Calu3 (cell line): ENCODE measurements at regions not wholly inside any gene's neighbourhood (a gene's known extent, or its start where the extent isn't known, plus 50 kb on each side); places are given as distances from the start of the nearest gene placed in this dataset.

Experiments used
- BruUV-seq: library from RNA; stranded (reverse); fragments of 400-500 nt; replicated peaks from 2 replicates; lab custom pipeline; 2021; lab: Mats Ljungman, UMichigan
- CTCF ChIA-PET: fragments of 300-600 bp; sonication (Branson Sonifier 250); formaldehyde crosslinking; loops from one replicate; lab custom pipeline; 2022; ENCODE audit warnings: antibody characterized with exemption; lab: Charles Lee
- DNase-seq: peaks from one replicate; pipeline ENCODE4 v3.0.0; 2022
- H3K27ac Mint-ChIP-seq: one replicate; pipeline ENCODE4 v1.8.0; 2022; ENCODE audit warnings: mixed read lengths; ENCODE audit not compliant: unreplicated experiment
- H3K27me3 Mint-ChIP-seq: one replicate; pipeline ENCODE4 v1.8.0; 2022; ENCODE audit warnings: mixed read lengths; ENCODE audit not compliant: unreplicated experiment
- H3K36me3 Mint-ChIP-seq: one replicate; pipeline ENCODE4 v1.8.0; 2022; ENCODE audit warnings: mild to moderate bottlenecking, moderate library complexity, mixed read lengths; ENCODE audit not compliant: insufficient read depth, unreplicated experiment
- H3K4me1 Mint-ChIP-seq: one replicate; pipeline ENCODE4 v1.8.0; 2022; ENCODE audit warnings: mild to moderate bottlenecking, low read depth, mixed read lengths; ENCODE audit not compliant: unreplicated experiment
- H3K4me3 Mint-ChIP-seq: one replicate; pipeline ENCODE4 v1.8.0; 2022; ENCODE audit warnings: mild to moderate bottlenecking, low read depth, moderate library complexity, mixed read lengths; ENCODE audit not compliant: unreplicated experiment
- H3K9me3 Mint-ChIP-seq: one replicate; pipeline ENCODE4 v1.8.0; 2022; ENCODE audit warnings: low read depth, mixed read lengths; ENCODE audit not compliant: unreplicated experiment
- CTCF ChIP-seq: fragments of 200-600 bp; IDR thresholded peaks from one replicate; pipeline ENCODE4 v1.8.0; 2022; ENCODE audit warnings: antibody characterized with exemption; ENCODE audit not compliant: unreplicated experiment
- intact Hi-C: fragments of 100-400 bp; cut with micrococcal nuclease; formaldehyde crosslinking; loops from one replicate; pipeline ENCODE4 v1.10.0; 2022; ENCODE audit not compliant: unreplicated experiment

- intact Hi-C loops, result no loop called here
- H3K27ac Mint-ChIP-seq, result no peak overlapping the region
- no peak overlapping the region for H3K4me3 Mint-ChIP-seq
These were observed 64.1 kb upstream of the NKX1-1 start for GRCh38 chr4:1470393-1470670.

DNA sequence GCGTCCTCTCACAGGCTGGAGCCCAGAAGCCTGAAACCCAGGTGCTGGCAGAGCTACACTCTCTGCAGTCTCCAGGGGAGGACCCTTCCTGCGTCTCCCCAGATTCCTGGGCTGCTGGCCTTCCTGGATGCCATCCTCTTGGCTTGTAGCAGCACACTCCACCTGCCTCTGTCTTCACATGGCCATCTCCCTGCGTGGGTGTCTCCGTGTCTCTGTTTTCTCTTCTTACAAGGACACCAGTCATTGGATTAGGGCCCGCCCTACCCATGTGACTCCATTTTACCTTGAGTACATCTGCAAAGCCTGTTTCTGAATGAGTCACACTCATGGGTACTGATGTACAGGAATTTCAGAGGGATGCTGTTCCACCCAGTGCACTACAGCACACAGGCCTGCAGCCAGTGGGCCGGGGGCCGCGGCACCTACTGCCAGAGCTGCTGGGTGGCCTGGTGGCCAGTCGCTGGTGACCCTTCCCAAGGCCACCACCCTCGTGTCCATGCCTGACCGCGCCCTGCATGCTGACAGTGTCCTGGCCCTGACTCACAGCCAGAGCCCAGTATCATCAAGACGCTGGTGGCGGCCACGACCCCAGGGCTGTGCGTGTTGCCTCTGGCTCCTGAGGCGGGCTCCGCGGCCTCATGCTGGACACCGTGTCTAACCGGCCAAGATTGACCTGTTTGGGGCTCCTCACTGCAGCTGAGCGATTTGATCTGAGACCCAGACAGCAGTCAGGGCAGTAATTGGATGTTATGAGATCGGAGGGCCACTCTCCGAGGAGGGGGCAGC is 63.6 kb upstream of the NKX1-1 start:
- Mint-ChIP-seq H3K27ac (no peak overlapping the region), H3K4me1 (no peaks in the 10 kb centered on the region), H3K36me3 (no peaks in the 10 kb centered on the region), H3K27me3 (peaks cover 33% of the 10 kb centered on the region), H3K4me3 (no peak overlapping the region), H3K9me3 (peaks cover 13% of the 10 kb centered on the region)
- no peak for TF ChIP-seq CTCF
- BruUV-seq, result no TSS peak
- CTCF ChIA-PET, result no interaction called here
- DNase-seq, result no peak
- intact Hi-C loops, result no loop called here

More at GRCh38 chr4:1470393-1470670, 64.1 kb upstream of the NKX1-1 start:
- DNase-seq, result no peak
- no TSS peak for BruUV-seq
- Mint-ChIP-seq H3K9me3 (peaks cover 13% of the 10 kb centered on the region), H3K4me1 (no peaks in the 10 kb centered on the region), H3K27me3 (peaks cover 38% of the 10 kb centered on the region), H3K36me3 (no peaks in the 10 kb centered on the region)
- no peak for TF ChIP-seq CTCF
- CTCF ChIA-PET, result no interaction called here

DNA sequence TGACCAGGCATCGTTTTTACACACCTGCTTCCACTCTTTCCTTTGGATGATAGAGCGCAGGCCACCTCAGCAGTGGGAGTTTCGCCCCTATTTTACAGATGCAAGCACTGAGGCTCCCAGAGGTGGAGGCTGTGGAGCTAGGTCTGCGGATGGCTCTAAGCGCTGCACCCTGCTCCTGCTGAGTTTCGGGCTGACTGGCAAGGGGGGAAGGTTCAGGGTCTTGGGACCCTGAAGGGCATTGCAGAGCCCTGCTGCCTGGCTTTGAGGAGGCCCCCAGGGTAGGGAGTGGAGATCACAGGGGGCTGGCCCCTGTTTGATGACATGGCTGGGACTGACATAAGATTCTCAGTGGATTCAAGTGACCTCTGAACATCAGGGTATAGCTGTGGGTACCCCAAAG is 62.8 kb upstream of the NKX1-1 start:
- no peak for DNase-seq
- Mint-ChIP-seq H3K4me1 (no peaks in the 10 kb centered on the region), H3K9me3 (peaks cover 13% of the 10 kb centered on the region), H3K36me3 (no peaks in the 10 kb centered on the region), H3K27ac (no peak overlapping the region), H3K27me3 (peaks cover 25% of the 10 kb centered on the region), H3K4me3 (no peak overlapping the region)
- TF ChIP-seq CTCF, result no peak
- CTCF ChIA-PET, result no interaction called here
- no TSS peak for BruUV-seq
- intact Hi-C loops, result no loop called here

DNA sequence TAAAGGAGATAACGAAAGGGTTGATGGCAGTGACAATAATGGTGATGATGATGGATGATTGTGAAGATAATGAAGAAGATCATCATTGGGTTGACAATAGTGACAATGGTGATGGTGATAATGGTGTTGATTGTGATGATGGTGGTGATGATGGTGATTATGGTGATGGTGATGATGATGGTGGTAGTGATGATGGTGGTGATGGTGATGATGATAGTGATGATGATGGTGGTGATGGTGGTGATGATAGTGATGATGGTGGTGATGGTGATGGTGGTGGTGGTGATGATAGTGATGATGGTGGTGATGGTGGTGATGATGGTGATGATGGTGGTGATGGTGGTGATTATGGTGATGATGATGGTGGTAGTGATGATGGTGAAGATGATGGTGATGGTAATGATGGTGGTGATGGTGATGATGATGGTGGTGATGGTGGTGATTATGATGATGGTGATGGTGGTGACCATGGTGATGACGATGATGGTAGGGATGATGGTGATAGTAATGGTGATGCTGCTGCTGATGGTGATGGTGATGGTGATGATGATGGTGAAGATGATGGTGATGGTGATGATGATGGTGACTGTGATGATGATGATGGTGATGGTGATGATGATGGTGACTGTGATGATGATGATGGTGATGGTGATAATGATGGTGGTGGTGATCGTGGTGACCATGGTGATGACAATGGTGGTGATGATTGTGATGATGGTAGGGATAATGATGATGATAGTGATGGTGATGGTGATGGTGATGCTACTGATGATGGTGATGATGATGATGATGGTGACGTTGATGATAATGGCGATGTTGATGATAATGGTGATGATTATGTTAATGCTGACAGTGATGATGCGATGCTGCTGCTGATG is 61.6 kb upstream of the NKX1-1 start:
- H3K4me1 Mint-ChIP-seq, result no peaks in the 10 kb centered on the region
- BruUV-seq, result no TSS peak
- DNase-seq, result no peak
- H3K27ac Mint-ChIP-seq, result no peak overlapping the region
- TF ChIP-seq CTCF, result no peak
- H3K36me3 Mint-ChIP-seq, result no peaks in the 10 kb centered on the region
- intact Hi-C loops, result no loop called here
- peaks cover 28% of the 10 kb centered on the region for H3K27me3 Mint-ChIP-seq
- CTCF ChIA-PET, result no interaction called here
- peaks cover 13% of the 10 kb centered on the region for H3K9me3 Mint-ChIP-seq
- no peak overlapping the region for H3K4me3 Mint-ChIP-seq
